Hematopoietic multipotent progenitor cell treated with erythropoietin and hydrocortisone succinate and interleukin-3 and kit ligand, for 17 days (in vitro differentiated cells): ENCODE measurements at regions not wholly inside any gene's neighbourhood (a gene's known extent, or its start where the extent isn't known, plus 50 kb on each side); places are given as distances from the start of the nearest gene placed in this dataset.

ENCODE experiments used
- DNase-seq: peaks from one replicate; pipeline ENCODE4 v3.0.0-alpha.2; 2015; ENCODE audit warnings: low spot score

DNA sequence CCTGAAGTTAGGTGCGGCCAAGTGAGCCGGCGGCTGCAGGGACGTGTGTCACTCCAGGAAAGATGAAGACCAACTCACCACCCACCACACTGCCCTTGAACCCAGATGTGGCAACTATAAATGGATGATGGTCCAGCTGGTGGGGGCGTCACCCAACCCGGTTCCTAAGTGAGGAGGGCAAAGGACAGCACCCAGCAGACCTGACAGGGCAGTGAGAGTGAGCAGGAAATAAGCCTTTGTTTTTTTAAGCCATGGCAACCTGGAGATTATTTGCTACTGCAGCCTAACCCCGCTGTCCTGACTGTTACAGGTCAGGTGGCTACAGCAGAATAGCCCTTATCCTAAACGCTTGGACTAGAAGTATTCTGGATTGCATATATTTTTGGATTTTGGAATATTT, 228.9 kb downstream of the CTTN start:
- DNase-seq: no peak

DNA sequence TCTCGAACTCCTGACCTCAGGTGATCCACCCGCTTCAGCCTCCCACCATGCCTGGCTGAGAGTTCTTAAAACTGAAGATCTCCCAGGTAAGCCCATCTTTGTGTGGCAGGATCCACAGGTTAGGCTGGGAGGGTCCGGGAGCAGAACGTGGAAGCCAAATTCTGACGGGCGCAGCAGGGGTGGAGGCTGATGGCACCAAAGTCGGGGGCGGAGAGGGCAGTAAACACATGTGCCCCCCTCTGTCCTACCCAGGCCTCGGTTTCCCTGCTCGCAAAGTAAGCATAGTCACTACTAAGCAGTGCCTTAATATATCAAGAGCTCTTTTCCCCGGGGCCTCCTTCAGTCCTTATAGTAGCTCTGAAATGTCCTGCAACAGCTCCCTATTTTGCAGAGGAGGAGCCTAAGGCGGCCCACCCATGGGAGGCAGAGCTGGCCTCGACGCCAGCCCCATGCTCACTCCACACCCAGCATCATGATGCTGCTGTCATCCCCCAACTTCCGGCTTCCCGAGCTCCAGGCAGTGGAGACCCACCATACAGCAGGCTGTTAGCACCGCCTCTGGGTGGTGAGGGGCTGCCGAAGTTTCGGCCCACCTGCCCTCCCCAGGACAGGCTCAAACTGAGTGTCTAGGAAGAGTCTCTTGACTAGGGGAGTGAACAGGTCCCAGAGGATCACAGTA, 230.0 kb downstream of the CTTN start:
- DNase-seq: no peak

DNA sequence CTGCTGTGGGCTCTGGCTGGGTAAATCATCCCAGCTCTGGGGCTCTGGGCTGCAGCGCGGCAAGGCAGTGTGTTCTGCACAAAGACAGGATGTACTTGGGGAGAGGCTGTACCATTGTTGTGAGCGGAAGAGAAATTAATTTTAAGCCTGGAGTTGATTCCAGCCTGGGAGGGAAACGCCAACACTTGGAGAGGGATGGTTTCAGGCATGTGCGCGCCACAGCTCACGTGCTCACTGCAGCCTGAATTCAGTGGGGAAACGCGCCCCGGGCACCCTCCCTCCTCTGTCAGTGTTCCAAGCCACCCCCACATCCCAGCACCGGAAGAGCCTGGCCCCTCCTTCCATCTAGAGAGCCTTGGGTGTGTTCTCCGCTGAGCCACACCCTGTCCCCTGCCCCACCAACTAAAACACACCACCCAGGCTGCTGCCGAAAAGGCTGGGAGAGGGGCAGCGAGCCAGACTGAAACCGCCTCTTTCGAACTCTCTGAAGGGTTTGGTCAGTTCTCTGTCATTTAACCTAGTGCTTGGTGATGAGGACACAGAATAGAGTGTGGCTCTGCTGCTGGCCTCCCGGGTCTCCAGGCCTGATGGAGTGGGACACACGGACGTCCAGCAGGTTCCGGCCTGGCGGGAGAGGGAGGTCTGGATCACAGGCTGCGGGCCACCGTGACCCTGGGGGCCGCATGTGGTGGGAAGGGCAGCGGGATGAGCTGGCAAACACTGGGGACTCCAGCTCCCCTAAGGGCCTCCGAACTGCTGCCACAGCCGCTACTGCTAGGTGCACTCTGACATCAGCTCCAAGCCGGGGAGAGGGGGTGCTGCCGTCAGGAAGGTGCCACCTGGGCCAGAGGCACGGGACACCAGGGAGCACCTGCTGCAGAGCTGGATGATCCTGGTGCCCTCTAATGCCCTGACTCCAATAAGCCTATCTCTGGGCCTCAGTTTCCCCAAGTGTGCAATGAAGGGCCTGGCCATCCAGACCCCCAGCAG, 230.8 kb downstream of the CTTN start:
- DNase-seq: no peak

DNA sequence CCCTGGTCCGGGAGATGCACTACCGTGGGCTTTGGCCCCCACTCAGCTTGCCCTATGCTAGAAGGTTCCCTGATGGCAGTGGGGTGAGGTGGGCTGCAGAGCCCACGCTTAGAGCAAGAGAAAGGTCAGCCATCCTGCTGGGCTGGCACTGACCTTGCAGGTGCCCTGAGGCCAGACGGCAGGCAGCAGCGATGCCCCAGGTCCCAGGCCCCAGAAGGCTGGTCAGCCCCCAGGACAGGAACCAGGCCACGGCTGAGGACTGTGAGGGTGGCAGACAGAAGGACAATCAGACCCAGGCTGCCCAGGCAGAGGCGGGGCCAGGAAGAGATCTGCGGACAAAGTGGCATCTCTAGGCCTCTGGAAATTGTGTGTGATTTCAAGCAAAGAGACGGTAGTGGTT, 231.7 kb downstream of the CTTN start:
- DNase-seq: no peak

DNA sequence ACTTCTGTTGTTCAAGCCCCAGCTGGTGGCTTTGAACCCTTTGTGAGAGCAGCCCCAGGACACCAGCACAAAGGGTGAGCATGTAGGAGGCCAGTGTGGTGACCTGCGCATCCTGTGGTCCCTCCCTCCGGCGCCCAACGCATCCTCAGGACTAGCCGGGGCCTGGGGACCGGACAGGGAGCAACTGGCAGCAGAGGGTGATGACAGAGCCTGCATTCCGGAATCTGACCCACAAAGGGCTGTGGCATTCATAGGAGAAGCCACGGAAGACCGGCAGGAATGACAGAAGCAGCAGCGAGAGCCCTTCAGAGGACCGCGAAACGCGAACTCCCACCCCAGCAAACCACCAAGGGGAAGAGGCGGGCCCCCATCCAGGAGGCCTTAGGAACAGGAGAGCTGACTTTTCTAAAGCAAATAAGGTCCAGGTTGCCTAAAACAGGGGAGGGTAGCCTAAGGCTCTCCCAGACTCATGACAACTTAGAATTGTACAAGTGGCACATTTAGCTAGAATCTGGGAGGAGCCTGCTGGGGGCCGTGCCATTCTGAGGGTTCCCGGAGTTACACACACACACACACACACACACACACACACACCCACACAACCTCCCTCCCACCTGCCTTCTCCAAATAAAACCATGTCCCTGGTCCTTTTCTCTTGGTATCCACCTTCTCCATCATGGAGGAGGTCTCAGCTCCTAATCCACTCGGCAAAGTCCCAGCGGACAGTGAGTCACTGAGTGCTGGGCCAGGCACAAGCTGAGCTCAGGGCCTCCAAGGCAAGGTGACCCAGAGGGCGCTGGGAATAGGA, 232.7 kb downstream of the CTTN start:
- DNase-seq: no peak

DNA sequence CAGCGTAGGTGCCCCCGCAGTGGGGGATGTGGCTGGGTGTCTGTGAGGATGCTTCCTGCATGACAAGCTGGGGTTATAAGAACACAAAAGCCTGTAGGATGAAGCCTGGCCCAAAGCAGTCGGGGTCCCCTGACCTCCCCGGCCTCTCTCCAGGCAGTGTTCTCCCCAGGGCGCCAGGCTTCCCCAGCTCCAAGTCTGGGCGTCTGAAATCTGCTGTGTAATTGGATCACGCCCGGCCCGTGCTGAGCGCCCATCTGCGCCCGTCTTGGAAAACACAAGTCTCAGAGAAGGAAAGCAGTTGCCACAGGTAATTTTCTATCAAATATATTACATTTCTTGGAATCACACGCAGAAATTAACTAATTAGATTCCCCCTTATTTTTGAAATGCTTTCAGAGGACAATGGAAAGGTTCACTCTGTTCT, 233.3 kb downstream of the CTTN start:
- DNase-seq: no peak

DNA sequence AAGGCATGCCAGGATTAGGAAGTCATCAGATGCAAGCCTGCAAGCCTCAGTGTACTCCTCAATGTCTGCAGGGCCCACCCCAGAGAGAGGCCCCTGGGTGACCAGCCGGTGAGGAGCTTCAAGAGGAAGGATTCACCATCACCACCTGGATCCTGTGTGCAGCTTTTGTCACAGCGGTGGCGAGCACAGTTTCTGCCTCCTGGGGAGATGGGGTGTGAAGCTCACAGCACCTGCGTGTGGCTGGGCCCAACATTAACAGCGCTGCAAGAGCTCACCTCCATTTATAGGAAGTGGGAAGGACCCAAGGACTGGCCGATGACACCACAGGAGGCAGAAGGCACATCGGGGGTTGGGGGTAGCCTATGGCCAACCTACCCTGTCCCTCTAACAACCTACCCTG, 235.3 kb downstream of the CTTN start:
- no peak for DNase-seq

DNA sequence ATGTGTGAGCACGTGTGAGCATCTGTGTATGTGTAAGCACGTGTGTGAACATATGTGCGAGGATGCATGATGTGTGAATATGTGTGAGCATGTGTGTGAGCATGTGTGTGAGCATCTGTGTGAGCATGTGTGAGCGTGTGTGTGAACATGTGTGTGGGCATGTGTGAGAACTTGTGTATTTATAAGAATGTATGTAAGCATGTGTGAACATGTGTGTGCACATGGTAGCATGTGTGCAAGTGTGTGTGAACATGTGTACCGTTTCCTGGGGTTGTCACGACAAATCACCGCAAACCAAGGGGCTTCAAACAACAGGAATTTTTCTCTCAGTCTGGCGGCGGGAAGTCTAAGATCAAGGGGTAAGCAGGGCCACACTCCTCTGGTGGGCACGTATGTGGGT, 238.3 kb downstream of the CTTN start:
- DNase-seq: no peak

DNA sequence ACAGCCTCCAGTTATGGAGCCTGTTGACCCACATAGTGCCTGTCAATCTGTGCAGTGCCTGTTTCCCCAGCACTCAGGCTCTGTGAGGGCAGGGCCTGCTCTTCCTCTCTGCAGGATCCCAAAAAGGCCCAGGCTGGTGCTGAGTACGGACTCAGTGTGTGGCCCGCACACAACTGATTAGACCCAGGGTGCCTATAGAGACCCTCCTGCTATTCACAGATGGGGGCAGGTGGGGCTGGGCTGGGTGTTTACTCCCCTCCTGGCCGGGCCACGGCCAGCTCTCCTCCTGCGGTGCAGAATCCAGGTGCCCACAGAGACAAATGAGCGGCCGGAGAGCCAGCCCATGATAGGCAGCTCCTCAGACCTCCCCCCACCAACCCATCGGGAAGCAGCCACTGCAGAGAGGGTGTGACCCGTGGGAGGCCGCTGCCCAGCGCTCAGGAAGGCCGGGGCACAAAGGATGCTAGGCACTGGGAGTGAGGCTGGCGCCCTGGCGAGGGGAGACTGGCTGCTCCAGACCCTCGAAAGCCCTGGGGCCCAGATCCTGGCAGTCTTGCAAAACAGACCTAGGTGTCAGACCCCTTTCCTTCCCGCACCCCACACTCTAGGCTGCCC, 239.0 kb downstream of the CTTN start:
- no peak for DNase-seq

DNA sequence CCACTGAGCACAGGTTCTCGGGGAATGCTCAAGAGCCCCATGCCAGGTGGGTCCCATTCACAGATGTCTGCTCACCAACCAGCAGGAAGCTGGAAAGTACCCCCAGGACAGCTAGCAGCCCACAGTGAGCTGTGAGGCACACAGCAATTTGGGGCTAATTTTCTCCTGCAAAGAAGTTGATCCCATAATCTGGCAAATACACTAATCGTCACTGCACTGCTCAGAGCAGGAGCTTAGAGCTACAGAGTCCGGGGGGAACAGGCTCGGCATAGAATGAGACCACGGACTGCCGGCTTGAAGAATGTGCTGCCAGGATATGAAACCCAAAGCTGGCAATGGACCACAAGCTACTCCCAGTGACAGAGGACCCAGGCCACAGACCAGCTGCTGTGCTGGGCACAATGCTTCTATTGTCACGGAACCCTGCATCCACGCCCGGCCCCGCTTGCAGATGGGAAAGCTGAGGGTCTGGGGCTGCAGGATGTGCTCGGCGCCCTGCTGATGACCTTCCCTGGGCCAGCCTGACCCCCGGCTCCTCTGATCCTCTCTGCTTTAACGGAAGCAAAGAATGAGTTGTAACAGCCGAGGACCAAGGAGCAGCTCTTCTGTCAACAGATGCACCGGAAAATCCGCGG, 239.7 kb downstream of the CTTN start:
- no peak for DNase-seq

DNA sequence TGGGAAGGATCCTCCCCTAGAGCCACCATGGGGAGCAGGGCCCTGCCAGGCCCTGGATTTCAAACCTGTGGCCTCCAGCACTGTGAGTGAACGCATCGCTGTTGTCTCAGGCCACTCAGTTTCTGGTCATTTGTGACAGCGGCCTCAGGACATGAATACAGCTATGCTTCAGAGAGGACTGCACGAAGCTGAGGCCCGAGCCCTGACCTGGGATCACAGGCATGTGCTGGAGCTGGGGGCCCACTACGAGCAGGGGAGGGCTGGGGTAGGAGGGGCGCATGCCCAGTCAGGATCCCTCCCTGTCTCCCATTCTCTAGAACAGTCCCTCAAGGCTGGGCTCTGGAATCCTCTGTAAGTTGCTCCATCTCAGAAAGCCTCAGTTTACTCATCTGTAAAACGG, 242.1 kb downstream of the CTTN start:
- no peak for DNase-seq

DNA sequence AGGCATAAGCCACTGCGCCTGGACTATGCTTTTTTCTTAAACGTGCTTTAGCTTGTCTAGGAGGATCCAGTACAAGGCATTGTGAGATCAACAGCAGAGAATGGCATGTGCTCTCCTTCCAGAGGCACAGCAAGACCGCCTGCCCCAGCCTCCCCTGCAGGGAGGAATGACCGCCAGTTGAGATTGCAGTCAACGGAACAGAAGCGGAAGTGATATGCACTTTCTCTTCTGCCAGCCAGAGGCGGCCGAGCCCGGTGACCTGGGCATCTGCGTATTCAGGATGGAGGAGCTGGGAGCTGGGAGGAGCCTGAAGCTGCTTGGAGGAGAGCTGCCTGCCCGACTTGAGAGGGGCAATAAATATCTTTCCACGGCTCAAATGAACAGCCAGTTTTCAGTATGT, 243.0 kb downstream of the CTTN start:
- DNase-seq: no peak

DNA sequence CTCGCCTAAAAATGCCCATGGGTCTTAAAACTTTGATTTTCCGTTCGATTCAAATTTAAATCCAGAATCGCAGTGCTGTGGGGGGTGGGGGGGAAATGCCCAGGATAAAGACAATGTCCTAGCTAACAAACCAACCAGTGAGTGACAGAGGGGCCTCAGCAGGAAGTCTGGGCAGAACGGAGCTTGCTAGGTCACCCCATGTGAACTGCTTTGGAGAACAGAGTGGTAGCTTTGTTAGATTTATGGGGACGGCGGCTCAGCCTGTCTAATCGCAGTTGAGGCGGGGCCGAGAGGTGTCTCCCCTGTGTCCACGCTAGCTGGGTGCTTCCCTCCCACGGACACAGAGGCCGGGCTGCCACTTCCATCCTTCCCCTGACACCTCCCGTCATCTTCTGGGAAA, 243.9 kb downstream of the CTTN start:
- DNase-seq: no peak

DNA sequence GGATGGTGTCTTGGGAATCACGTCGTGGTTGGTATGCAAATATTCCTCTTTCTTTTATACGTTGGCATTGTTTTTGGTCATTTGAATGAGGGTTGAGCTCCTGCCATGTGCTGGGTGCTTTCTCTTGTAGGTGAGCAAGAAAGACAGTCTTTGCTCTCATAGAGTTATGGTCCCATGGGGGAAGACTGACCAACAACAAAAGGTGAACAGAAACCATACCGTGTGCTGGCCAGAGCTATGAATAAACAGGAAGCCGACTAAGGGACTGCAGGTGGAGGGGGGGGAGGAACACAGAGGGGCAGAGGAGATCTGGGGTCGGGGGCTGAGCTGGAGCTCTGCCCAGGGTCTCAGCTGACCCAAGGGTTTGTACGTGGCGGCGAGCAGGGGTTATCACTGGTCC, 245.3 kb downstream of the CTTN start:
- DNase-seq: no peak

DNA sequence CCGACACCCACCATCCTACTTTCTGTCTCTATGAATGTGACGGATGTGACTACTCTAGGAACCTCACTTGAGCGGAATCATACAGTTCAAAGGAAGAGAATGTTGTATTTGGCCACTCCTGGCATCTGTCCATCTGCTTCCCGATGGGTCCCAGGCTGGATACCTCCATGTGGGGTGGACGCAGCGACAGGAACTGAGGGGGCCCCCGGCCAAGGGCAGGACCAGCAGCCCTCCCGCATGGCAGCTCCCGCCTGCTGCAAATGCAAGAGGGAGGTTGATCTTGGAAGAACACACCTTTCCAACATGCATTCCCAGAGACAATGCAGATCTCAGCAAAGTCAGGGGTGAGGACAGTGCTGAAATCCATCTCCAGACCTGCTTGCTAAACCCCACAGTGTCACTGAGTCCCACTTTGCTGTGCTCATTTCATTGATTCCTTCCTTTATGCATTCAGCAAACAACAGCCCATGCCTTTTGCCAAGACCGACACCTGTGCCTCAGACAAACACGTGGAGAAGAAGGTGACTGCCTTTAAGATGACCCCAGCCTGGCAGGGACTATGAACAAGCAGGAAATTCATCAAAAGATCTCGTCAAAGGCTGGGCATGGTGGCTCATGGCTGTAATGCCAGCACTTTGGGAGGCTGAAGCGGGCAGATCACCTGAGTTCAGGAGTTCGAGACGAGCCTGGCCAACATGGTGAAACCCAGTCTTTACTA, 246.2 kb downstream of the CTTN start:
- DNase-seq: no peak

DNA sequence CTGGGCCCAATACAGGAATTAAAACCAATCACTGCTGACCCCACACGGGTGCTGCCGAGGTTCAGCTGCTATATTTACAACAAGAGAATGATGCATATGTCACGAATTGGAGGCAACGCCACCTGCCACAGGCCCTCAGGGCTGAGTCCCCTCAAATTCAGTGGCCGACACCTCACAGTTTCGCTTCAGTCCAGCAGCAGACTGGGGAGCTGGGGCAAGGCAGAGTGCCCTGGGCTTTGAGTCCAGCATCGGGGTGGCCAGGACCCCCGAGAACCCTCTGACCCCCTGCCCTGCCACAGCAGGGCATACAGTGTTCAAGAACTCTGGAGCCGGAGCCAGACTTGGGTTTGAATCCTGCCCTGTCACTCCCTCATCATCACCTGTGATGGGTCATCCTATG, 247.2 kb downstream of the CTTN start:
- DNase-seq: no peak

DNA sequence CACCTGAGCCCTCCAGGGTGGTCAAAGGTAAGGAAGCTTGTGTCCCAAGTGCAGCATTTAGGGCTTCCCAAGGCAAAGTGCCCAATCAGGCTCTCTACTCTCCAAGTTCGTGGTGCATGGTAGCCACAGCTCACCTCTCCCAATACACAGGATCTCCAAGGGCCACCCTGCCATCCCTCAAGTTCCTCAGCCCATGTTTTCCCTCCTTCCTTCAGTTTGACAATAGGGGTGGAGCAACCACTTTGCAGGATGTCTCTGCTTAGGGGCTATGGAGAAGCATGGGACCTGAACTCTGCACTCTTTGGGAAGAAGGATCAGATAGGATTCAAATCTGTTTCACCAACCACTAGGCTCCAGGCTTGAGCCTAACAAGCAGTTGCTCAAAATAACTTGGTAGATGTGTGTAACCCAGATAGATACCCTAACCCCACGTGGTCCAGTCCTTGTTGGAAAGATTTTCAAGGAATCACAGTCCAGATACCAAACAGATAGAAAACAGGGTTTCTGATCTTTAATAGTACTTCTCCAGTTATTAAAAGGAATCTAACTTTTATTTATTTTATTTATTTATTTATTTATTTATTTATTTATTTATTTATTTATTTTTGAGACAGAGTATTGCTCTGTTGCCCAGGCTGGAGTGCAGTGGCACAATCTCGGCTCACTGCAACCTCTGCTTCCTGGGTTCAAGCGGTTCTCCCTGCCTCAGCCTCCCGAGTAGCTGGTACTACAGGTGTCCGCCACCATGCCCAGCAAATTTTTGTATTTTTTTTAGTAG, 248.1 kb downstream of the CTTN start:
- DNase-seq: no peak

DNA sequence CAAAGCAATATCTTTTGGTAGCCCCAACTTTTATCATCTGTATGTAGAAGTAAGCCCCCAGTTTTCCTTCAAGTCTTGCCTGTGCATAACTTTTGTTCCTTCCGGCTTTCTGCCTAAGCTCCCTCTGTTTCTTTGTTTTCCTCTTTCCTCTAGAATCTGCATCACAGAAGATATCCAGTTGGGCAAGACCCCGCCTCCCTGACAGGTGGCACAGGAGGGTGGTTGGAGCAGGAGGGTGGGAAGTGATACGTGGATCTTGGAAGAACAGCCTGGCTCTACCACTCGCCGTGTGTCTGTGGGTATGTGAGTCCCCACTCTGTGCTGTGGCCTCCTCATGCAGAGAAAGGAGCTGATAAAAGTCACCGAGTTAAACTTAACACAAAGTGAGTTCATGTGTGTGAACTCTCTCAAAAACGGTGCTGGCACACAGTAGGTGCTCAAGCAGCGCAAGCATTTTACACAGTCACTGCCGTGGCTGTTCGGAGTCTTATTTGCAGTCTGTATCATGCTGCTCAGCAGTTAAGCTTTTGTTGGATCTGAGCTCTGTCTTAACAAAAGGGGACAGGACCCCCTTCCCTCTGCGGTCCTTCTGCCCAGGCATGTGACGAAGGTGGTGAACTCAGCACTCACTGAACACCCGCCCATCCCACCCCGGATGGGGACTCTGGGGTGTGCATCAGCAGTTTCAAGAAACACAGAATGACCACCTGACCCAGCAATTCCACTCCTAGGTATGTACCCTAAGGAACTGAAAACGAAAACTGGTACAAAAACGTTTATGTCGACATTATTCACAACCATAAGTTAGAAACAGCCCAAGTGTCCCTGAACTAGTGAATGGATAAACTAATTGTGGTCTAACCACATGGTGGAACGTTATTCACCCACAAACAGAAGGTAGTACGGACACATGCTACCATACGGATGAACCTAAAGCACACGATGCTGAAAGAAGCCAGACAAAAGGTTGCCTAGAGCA, 249.1 kb downstream of the CTTN start:
- DNase-seq: no peak
